Lower leg skin (tissue), 3 donors: ENCODE measurements at regions not wholly inside any gene's neighbourhood (a gene's known extent, or its start where the extent isn't known, plus 50 kb on each side); places are given as distances from the start of the nearest gene placed in this dataset.

Experiments used
- CTCF ChIP-seq, 3 donors: fragments of 450-650 bp; IDR thresholded peaks; one replicate each; pipeline ENCODE4 v1.5.1; 2016; ENCODE audit warnings: antibody characterized with exemption in 3 of 3, mild to moderate bottlenecking in 3 of 3, moderate library complexity in 2 of 3
- POLR2A ChIP-seq, 2 donors: fragments of 450-650 bp; IDR thresholded peaks; one replicate each; pipeline ENCODE4 v1.6.1; 2016 to 2017; ENCODE audit warnings: antibody characterized with exemption in 2 of 2, mild to moderate bottlenecking in 1 of 2, moderate library complexity in 1 of 2

DNA sequence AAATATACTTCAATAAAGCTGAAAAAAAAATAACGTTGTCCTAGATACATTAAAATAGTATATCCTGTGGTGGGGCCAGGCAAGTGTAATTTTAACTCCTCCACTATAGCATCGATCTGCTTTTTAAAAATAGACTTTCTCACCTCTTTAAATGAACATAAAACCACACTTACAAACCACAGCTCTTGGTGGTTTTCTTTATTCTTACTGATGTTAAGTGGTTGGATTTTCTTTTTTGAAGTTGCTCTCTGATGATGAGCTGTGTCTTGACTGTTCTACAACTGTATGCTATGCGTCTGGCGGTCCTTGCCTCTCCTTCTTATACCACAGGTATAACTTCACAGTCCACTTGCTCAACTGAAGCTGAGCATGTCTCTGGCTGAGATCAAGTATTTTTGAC lies 721.5 kb upstream of the KLHL1 start:
- TF ChIP-seq CTCF (IDR thresholded peaks at IDR 0.05) (no peak), POLR2A (IDR thresholded peaks at IDR 0.05) (no peak)
